ENCODE measurements at regions not wholly inside any gene's neighbourhood (a gene's known extent, or its start where the extent isn't known, plus 50 kb on each side); places are given as distances from the start of the nearest gene placed in this dataset.

GRCh38 chr3:64813326-64813725 is 125.5 kb upstream of the ADAMTS9 start:
- Histone ChIP-seq H3K4me3 (ENCODE audit: low read depth, low read length) (no peak overlapping the region), H3K4me1 (ENCODE audit: control insufficient read depth, insufficient read depth, low read length) (no peaks in the 10 kb centered on the region), H3K36me3 (ENCODE audit: control insufficient read depth in 2 of 2, insufficient read depth in 1 of 2, low read length in 2 of 2) (no peaks in the 10 kb centered on the region), H3K27ac (ENCODE audit: extremely low read depth, low read depth, low read length) (no peak overlapping the region), H3K9me3 (ENCODE audit: control insufficient read depth, insufficient read depth, low read depth, low read length) (no peaks in the 10 kb centered on the region)
- no peak for TF ChIP-seq ZEB2 (tag by site-specific recombination; IDR thresholded peaks at IDR 0.05)
- TF ChIP-seq ZNF114 (tag by site-specific recombination; IDR thresholded peaks at IDR 0.05), result no peak
- no peak for TF ChIP-seq ZBTB21 (tag by site-specific recombination; IDR thresholded peaks at IDR 0.05)
- TF ChIP-seq ZNF510 (tag by site-specific recombination; IDR thresholded peaks at IDR 0.05; ENCODE audit: insufficient replicate concordance), result no peak
- no peak for TF ChIP-seq ZNF639 (tag by site-specific recombination; IDR thresholded peaks at IDR 0.05)
- no peak for TF ChIP-seq ZNF692 (tag by site-specific recombination; IDR thresholded peaks at IDR 0.05)
- no peak for TF ChIP-seq ZNF24 (tag by site-specific recombination; IDR thresholded peaks at IDR 0.05)
- TF ChIP-seq ZSCAN16 (tag by site-specific recombination; IDR thresholded peaks at IDR 0.05), result no peak
- TF ChIP-seq REPIN1 (tag by site-specific recombination; IDR thresholded peaks at IDR 0.05; ENCODE audit: low read depth), result no peak
- TF ChIP-seq GLIS1 (tag by site-specific recombination; IDR thresholded peaks at IDR 0.05), result no peak
- no peak for TF ChIP-seq ZIC2 (tag by site-specific recombination; IDR thresholded peaks at IDR 0.05)
- no peak for TF ChIP-seq ZNF404 (tag by site-specific recombination; IDR thresholded peaks at IDR 0.05)
- no peak for TF ChIP-seq MEIS1 (CRISPR knock-in tag; IDR thresholded peaks at IDR 0.05; ENCODE audit: borderline replicate concordance)
- TF ChIP-seq EGR2 (tag by site-specific recombination; IDR thresholded peaks at IDR 0.05; ENCODE audit: low read depth), result no peak
- no peak for TF ChIP-seq ZNF843 (tag by site-specific recombination; IDR thresholded peaks at IDR 0.05)
- POLR2A ChIA-PET, result no interaction called here
- CTCF ChIA-PET, result no interaction called here

- POLR2A ChIA-PET, result no interaction called here
- no peaks in the 10 kb centered on the region for H3K9me3 ChIP-seq (ENCODE audit: control insufficient read depth, insufficient read depth, low read depth, low read length)
- H3K4me3 ChIP-seq (ENCODE audit: low read depth, low read length), result no peak overlapping the region
- H3K27ac ChIP-seq (ENCODE audit: extremely low read depth, low read depth, low read length), result no peak overlapping the region
- H3K4me1 ChIP-seq (ENCODE audit: control insufficient read depth, insufficient read depth, low read length), result no peaks in the 10 kb centered on the region
- TF ChIP-seq ZNF311 (tag by site-specific recombination; IDR thresholded peaks at IDR 0.05; ENCODE audit: borderline replicate concordance) (no peak), ZNF623 (tag by site-specific recombination; IDR thresholded peaks at IDR 0.05) (no peak), ZSCAN23 (tag by site-specific recombination; IDR thresholded peaks at IDR 0.05) (no peak), ZNF121 (tag by site-specific recombination; IDR thresholded peaks at IDR 0.05) (no peak), ZNF677 (tag by site-specific recombination; IDR thresholded peaks at IDR 0.05) (no peak), EGR2 (tag by site-specific recombination; IDR thresholded peaks at IDR 0.05; ENCODE audit: low read depth) (no peak)
- CTCF ChIA-PET, result interaction anchor here (0.6 to 0.7 kb wide), 2 partner anchors 8 to 236 kb away, joined by 3 to 4 read pairs; no protein-coding TSS in a partner anchor
- no peaks in the 10 kb centered on the region for H3K36me3 ChIP-seq (ENCODE audit: control insufficient read depth in 2 of 2, insufficient read depth in 1 of 2, low read length in 2 of 2)
Measured at GRCh38 chr3:64809086-64809485, 121.3 kb upstream of the ADAMTS9 start.

GRCh38 chr3:64808061-64808460 is 120.3 kb upstream of the ADAMTS9 start:
- H3K27ac ChIP-seq (ENCODE audit: extremely low read depth, low read depth, low read length), result no peak overlapping the region
- no peak for TF ChIP-seq REPIN1 (tag by site-specific recombination; IDR thresholded peaks at IDR 0.05; ENCODE audit: low read depth)
- no peak for TF ChIP-seq BCL11A (tag by site-specific recombination; IDR thresholded peaks at IDR 0.05; ENCODE audit: low read depth)
- no peak for TF ChIP-seq ZNF18 (tag by site-specific recombination; IDR thresholded peaks at IDR 0.05)
- TF ChIP-seq ZNF768 (tag by site-specific recombination; IDR thresholded peaks at IDR 0.05), result no peak
- TF ChIP-seq OSR2 (tag by site-specific recombination; IDR thresholded peaks at IDR 0.05), result no peak
- TF ChIP-seq TCF7L2 (IDR thresholded peaks at IDR 0.05; ENCODE audit: borderline replicate concordance, low read depth, low read length), result no peak
- H3K9me3 ChIP-seq (ENCODE audit: control insufficient read depth, insufficient read depth, low read depth, low read length), result no peaks in the 10 kb centered on the region
- ChIA-PET POLR2A (no interaction called here), CTCF (interaction anchor here (0.5 kb wide), 1 partner anchor 24 kb away, joined by 4 read pairs; no protein-coding TSS in a partner anchor)
- no peaks in the 10 kb centered on the region for H3K36me3 ChIP-seq (ENCODE audit: control insufficient read depth in 2 of 2, insufficient read depth in 1 of 2, low read length in 2 of 2)
- H3K4me1 ChIP-seq (ENCODE audit: control insufficient read depth, insufficient read depth, low read length), result no peaks in the 10 kb centered on the region
- H3K4me3 ChIP-seq (ENCODE audit: low read depth, low read length), result no peak overlapping the region

Data from HEK293 (cell line).